ENCODE measurements at regions not wholly inside any gene's neighbourhood (a gene's known extent, or its start where the extent isn't known, plus 50 kb on each side); places are given as distances from the start of the nearest gene placed in this dataset.

DNA sequence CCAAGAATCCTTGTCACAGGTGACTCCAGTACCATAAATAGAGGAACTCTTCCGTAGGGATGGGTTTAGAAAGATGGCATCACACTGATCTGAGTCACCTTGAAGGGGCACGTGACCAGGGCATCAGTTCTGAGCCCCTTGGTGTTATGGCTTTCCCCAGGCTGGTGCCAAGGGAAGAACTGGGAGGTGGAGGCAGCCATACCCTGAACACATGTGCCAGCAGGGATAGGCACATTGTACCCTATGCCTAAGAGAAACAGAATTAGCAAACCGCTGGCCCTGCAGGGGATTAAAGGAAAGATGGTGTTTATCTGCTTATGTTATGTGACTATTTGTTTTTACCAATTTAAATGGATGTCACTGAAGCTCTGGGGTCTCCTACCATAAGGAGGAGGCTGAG is 196.2 kb downstream of the RGS3 start:
- TF ChIP-seq, protein P1, sequence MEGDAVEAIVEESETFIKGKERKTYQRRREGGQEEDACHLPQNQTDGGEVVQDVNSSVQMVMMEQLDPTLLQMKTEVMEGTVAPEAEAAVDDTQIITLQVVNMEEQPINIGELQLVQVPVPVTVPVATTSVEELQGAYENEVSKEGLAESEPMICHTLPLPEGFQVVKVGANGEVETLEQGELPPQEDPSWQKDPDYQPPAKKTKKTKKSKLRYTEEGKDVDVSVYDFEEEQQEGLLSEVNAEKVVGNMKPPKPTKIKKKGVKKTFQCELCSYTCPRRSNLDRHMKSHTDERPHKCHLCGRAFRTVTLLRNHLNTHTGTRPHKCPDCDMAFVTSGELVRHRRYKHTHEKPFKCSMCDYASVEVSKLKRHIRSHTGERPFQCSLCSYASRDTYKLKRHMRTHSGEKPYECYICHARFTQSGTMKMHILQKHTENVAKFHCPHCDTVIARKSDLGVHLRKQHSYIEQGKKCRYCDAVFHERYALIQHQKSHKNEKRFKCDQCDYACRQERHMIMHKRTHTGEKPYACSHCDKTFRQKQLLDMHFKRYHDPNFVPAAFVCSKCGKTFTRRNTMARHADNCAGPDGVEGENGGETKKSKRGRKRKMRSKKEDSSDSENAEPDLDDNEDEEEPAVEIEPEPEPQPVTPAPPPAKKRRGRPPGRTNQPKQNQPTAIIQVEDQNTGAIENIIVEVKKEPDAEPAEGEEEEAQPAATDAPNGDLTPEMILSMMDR (conservative IDR thresholded peaks at IDR 0.05; ENCODE audit: low read length): no peak
- TF ChIP-seq EZH2phosphoT487 (IDR thresholded peaks at IDR 0.05; ENCODE audit: borderline replicate concordance): no peak
